Mesendoderm (in vitro differentiated cells): ENCODE measurements at regions not wholly inside any gene's neighbourhood (a gene's known extent, or its start where the extent isn't known, plus 50 kb on each side); places are given as distances from the start of the nearest gene placed in this dataset.
A peak's percentile ranks its signal among the peaks of the same experiment; 100 is the strongest.

ENCODE experiments used
- DNase-seq: peaks from one replicate; pipeline ENCODE4 v3.0.0; 2013
- H2AK5ac ChIP-seq: 2 replicates; pipeline ENCODE4 v1.6.1; 2013; ENCODE audit warnings: low read length, inconsistent platforms
- H2BK120ac ChIP-seq: 2 replicates; pipeline ENCODE4 v1.6.1; 2013; ENCODE audit warnings: low read depth, mild to moderate bottlenecking, low read length, moderate library complexity, mixed read lengths
- H2BK15ac ChIP-seq: replicated peaks from 2 replicates; pipeline ENCODE4 v1.6.1; 2013; ENCODE audit warnings: low read depth, mild to moderate bottlenecking, moderate library complexity
- H2BK5ac ChIP-seq: 2 replicates; pipeline ENCODE4 v1.6.1; 2013; ENCODE audit warnings: low read length, inconsistent platforms
- H3K18ac ChIP-seq: 2 replicates; pipeline ENCODE4 v1.6.1; 2013; ENCODE audit warnings: mild to moderate bottlenecking, low read length, mixed read lengths
- H3K23ac ChIP-seq: one replicate; pipeline ENCODE4 v1.6.1; 2013; ENCODE audit warnings: low read length
- H3K27ac ChIP-seq: 2 replicates; pipeline ENCODE4 v1.5.1; 2013; ENCODE audit warnings: low read depth, mild to moderate bottlenecking, inconsistent platforms, low read length, moderate library complexity
- H3K27me3 ChIP-seq: 2 replicates; pipeline ENCODE4 v1.6.1; 2013; ENCODE audit warnings: low read length, control low read depth, mild to moderate bottlenecking, inconsistent platforms; ENCODE audit not compliant: insufficient read depth, poor library complexity
- H3K36me3 ChIP-seq: 2 replicates; pipeline ENCODE4 v1.6.1; 2013; ENCODE audit warnings: low read length, inconsistent platforms; ENCODE audit not compliant: control insufficient read depth, insufficient read depth
- H3K4ac ChIP-seq: one replicate; pipeline ENCODE4 v1.6.1; 2013; ENCODE audit warnings: low read depth, mild to moderate bottlenecking, low read length, moderate library complexity
- H3K4me1 ChIP-seq: 2 replicates; pipeline ENCODE4 v1.6.1; 2013; ENCODE audit warnings: low read depth, low read length, inconsistent platforms; ENCODE audit not compliant: control insufficient read depth
- H3K4me2 ChIP-seq: 2 replicates; pipeline ENCODE4 v1.6.1; 2013; ENCODE audit warnings: low read length
- H3K4me3 ChIP-seq: 2 replicates; pipeline ENCODE4 v1.5.1; 2013; ENCODE audit warnings: mild to moderate bottlenecking, low read length
- H3K56ac ChIP-seq: one replicate; pipeline ENCODE4 v1.6.1; 2013; ENCODE audit warnings: low read length
- H3K79me1 ChIP-seq: 2 replicates; pipeline ENCODE4 v1.6.1; 2013; ENCODE audit warnings: low read length, inconsistent platforms
- H3K79me2 ChIP-seq: 2 replicates; pipeline ENCODE4 v1.6.1; 2013; ENCODE audit warnings: mild to moderate bottlenecking, low read length; ENCODE audit not compliant: control insufficient read depth, insufficient read depth
- H3K9ac ChIP-seq: 2 replicates; pipeline ENCODE4 v1.6.1; 2013; ENCODE audit warnings: low read length, inconsistent platforms
- H4K5ac ChIP-seq: one replicate; pipeline ENCODE4 v1.6.1; 2013; ENCODE audit warnings: low read length
- H4K8ac ChIP-seq: one replicate; pipeline ENCODE4 v1.6.1; 2013; ENCODE audit warnings: low read depth, mild to moderate bottlenecking, control low read depth, low read length, moderate library complexity
- WGBS: extraction: QIAGEN DNeasy Blood & Tissue Kit; methylation state at CpG from one replicate; pipeline ENCODE4 v1.1.7; 2013; ENCODE audit warnings: low lambda C conversion rate, missing lambda C conversion rate; ENCODE audit not compliant: insufficient coverage; ENCODE audit errors: extremely low coverage; 5-methylcytosine and 5-hydroxymethylcytosine counted together

- Histone ChIP-seq H3K79me1 (no peaks in the 10 kb centered on the region), H3K4me1 (no peaks in the 10 kb centered on the region), H2BK5ac (no peak overlapping the region), H3K36me3 (no peaks in the 10 kb centered on the region), H2BK15ac (no peak overlapping the region), H2AK5ac (no peak overlapping the region), H4K8ac (no peak overlapping the region), H4K5ac (no peak overlapping the region), H3K27ac (no peak overlapping the region), H3K56ac (no peak overlapping the region), H2BK120ac (no peak overlapping the region), H3K27me3 (no peaks in the 10 kb centered on the region), H3K79me2 (no peaks in the 10 kb centered on the region), H3K23ac (no peak overlapping the region), H3K4me3 (no peak overlapping the region), H3K4me2 (no peak overlapping the region), H3K18ac (no peak overlapping the region), H3K4ac (no peak overlapping the region), H3K9ac (no peak overlapping the region)
- no peak for DNase-seq
- no CpG with 5 or more reads among the region's 2 CpGs for WGBS
Observed at GRCh38 chr13:105541565-105541964, 993.9 kb downstream of the EFNB2 start.

- Histone ChIP-seq H3K27ac (no peak overlapping the region), H3K4me3 (no peak overlapping the region), H4K5ac (no peak overlapping the region), H2BK15ac (no peak overlapping the region), H3K36me3 (no peaks in the 10 kb centered on the region), H3K4me1 (no peaks in the 10 kb centered on the region), H3K18ac (no peak overlapping the region), H3K4ac (no peak overlapping the region), H3K56ac (no peak overlapping the region), H3K27me3 (no peaks in the 10 kb centered on the region), H3K79me2 (no peaks in the 10 kb centered on the region), H2BK5ac (no peak overlapping the region), H3K4me2 (no peak overlapping the region), H4K8ac (no peak overlapping the region), H3K79me1 (no peaks in the 10 kb centered on the region), H2AK5ac (no peak overlapping the region), H3K9ac (no peak overlapping the region), H2BK120ac (no peak overlapping the region), H3K23ac (no peak overlapping the region)
- WGBS: no CpG with 5 or more reads among the region's 4 CpGs
- peak; percentile 6 for DNase-seq
Observed at GRCh38 chr13:105538346-105538745, 997.1 kb downstream of the EFNB2 start.

- Histone ChIP-seq H3K4ac (no peak overlapping the region), H3K23ac (no peak overlapping the region), H3K56ac (no peak overlapping the region), H2BK15ac (no peak overlapping the region), H4K8ac (no peak overlapping the region), H3K4me2 (no peak overlapping the region), H2BK5ac (no peak overlapping the region), H3K36me3 (no peaks in the 10 kb centered on the region), H3K4me1 (no peaks in the 10 kb centered on the region), H3K79me1 (no peaks in the 10 kb centered on the region), H3K4me3 (no peak overlapping the region), H3K27ac (no peak overlapping the region), H3K79me2 (no peaks in the 10 kb centered on the region), H3K9ac (no peak overlapping the region), H4K5ac (no peak overlapping the region), H3K18ac (no peak overlapping the region), H2AK5ac (no peak overlapping the region), H2BK120ac (no peak overlapping the region), H3K27me3 (no peaks in the 10 kb centered on the region)
- WGBS: no CpG with 5 or more reads among the region's 7 CpGs
- no peak for DNase-seq
Observed at GRCh38 chr13:105537113-105537512, 998.3 kb downstream of the EFNB2 start.

- Histone ChIP-seq H3K23ac (no peak overlapping the region), H3K4ac (no peak overlapping the region), H3K79me2 (no peaks in the 10 kb centered on the region), H2BK120ac (no peak overlapping the region), H3K18ac (no peak overlapping the region), H3K4me3 (no peak overlapping the region), H3K56ac (no peak overlapping the region), H3K9ac (no peak overlapping the region), H2BK5ac (no peak overlapping the region), H3K27ac (no peak overlapping the region), H3K4me1 (no peaks in the 10 kb centered on the region), H2BK15ac (no peak overlapping the region), H4K5ac (no peak overlapping the region), H3K36me3 (no peaks in the 10 kb centered on the region), H3K27me3 (no peaks in the 10 kb centered on the region), H4K8ac (no peak overlapping the region), H2AK5ac (no peak overlapping the region), H3K79me1 (no peaks in the 10 kb centered on the region), H3K4me2 (no peak overlapping the region)
- WGBS: no CpG with 5 or more reads among the region's 3 CpGs
- DNase-seq: no peak
Observed at GRCh38 chr13:105530468-105530867, 1005.0 kb downstream of the EFNB2 start.

- Histone ChIP-seq H3K4ac (no peak overlapping the region), H4K8ac (no peak overlapping the region), H3K4me2 (no peak overlapping the region), H2BK120ac (no peak overlapping the region), H3K23ac (no peak overlapping the region), H3K79me2 (no peaks in the 10 kb centered on the region), H3K36me3 (no peaks in the 10 kb centered on the region), H3K56ac (no peak overlapping the region), H3K9ac (no peak overlapping the region), H2BK15ac (no peak overlapping the region), H3K79me1 (no peaks in the 10 kb centered on the region), H2AK5ac (no peak overlapping the region), H3K18ac (no peak overlapping the region), H3K27me3 (no peaks in the 10 kb centered on the region), H3K4me1 (no peaks in the 10 kb centered on the region), H4K5ac (no peak overlapping the region), H3K27ac (no peak overlapping the region), H2BK5ac (no peak overlapping the region), H3K4me3 (no peak overlapping the region)
- WGBS: no CpG with 5 or more reads among the region's 5 CpGs
- DNase-seq: no peak
Observed at GRCh38 chr13:105527127-105527526, 1008.3 kb downstream of the EFNB2 start.

GRCh38 chr13:105519771-105520170, 1015.7 kb downstream of the EFNB2 start:
- Histone ChIP-seq H2BK15ac (no peak overlapping the region), H3K79me2 (no peaks in the 10 kb centered on the region), H3K27ac (no peak overlapping the region), H4K5ac (no peak overlapping the region), H3K9ac (no peak overlapping the region), H3K36me3 (no peaks in the 10 kb centered on the region), H2AK5ac (no peak overlapping the region), H3K18ac (no peak overlapping the region), H3K4me3 (no peak overlapping the region), H3K79me1 (no peaks in the 10 kb centered on the region), H2BK120ac (no peak overlapping the region), H4K8ac (no peak overlapping the region), H3K23ac (no peak overlapping the region), H3K27me3 (no peaks in the 10 kb centered on the region), H3K4ac (no peak overlapping the region), H3K4me2 (no peak overlapping the region), H2BK5ac (no peak overlapping the region), H3K56ac (no peak overlapping the region), H3K4me1 (no peaks in the 10 kb centered on the region)
- DNase-seq: no peak
- WGBS: no CpG with 5 or more reads among the region's 1 CpG
